K562 (cell line): ENCODE measurements at regions not wholly inside any gene's neighbourhood (a gene's known extent, or its start where the extent isn't known, plus 50 kb on each side); places are given as distances from the start of the nearest gene placed in this dataset.

Experiments
- ATAC-seq: fragments of 200-7000 bp; cut with Tn5 transposase; 3 replicates; pipeline ENCODE4 v1.9.1; 2020; ENCODE audit warnings: moderate library complexity
- BruUV-seq: library from RNA; stranded (reverse); fragments of 400-500 nt; replicated peaks from 2 replicates; lab custom pipeline; 2021; lab: Mats Ljungman, UMichigan
- CTCF ChIA-PET: fragments of 300-600 bp; formaldehyde crosslinking; extraction: SDS; loops from one replicate; lab custom pipeline; 2021; ENCODE audit warnings: low intra/inter-chr PET ratio; lab: Yijun Ruan, JAX
- POLR2A ChIA-PET: fragments of 300-600, 350-650 bp; sonication (Branson Sonifier 250); formaldehyde crosslinking; extraction: SDS; loops from one replicate; lab custom pipeline; 2021; ENCODE audit warnings: antibody characterized with exemption, inconsistent platforms; lab: Yijun Ruan, JAX
- DNase-seq, 4 experiments: peaks; one replicate each; pipeline versions ENCODE4 v3.0.0 to v3.0.0-alpha.2; 2011 to 2018; ENCODE audit warnings: low spot score in 3 of 4, mixed read lengths in 3 of 4; ENCODE audit errors: extremely low read depth in 1 of 4
- FAIRE-seq: peaks from 2 replicates; lab custom pipeline; 2011; peaks lifted over from hg19 to GRCh38; lab: Jason Lieb, UNC
- H2AFZ ChIP-seq: 2 replicates; pipeline ENCODE4 v1.6.0; 2011; ENCODE audit warnings: low read depth, low read length, control low read depth, inconsistent platforms
- H3K27ac ChIP-seq: fragments of 200-600 bp; 3 replicates; pipeline ENCODE4 v1.8.0; 2011; ENCODE audit warnings: low read depth, mild to moderate bottlenecking, control low read depth, inconsistent platforms, low read length, moderate library complexity, mixed read lengths; ENCODE audit errors: extremely low read depth
- H3K27me3 ChIP-seq, 2 experiments: fragments of 300-600 bp in 1 of 2; 2 replicates in 1 of 2; 3 replicates in 1 of 2; pipeline versions ENCODE4 v1.6.0 to v1.8.0; 2011; ENCODE audit warnings: inconsistent platforms in 2 of 2, low read length in 2 of 2, mild to moderate bottlenecking in 1 of 2, mixed read lengths in 1 of 2, moderate library complexity in 1 of 2; ENCODE audit not compliant: control insufficient read depth in 2 of 2, insufficient read depth in 2 of 2
- H3K36me3 ChIP-seq: fragments of 300-600 bp; 3 replicates; pipeline ENCODE4 v1.8.0; 2011; ENCODE audit warnings: mild to moderate bottlenecking, low read length, inconsistent platforms; ENCODE audit not compliant: control insufficient read depth, insufficient read depth
- H3K4me1 ChIP-seq, 2 experiments: fragments of 200-600 bp in 1 of 2; replicated peaks in 1 of 2; 2 replicates in 1 of 2; 3 replicates in 1 of 2; pipeline versions ENCODE4 v1.5.1 to v1.8.0; 2011; ENCODE audit warnings: inconsistent platforms in 2 of 2, low read length in 2 of 2, mild to moderate bottlenecking in 1 of 2, mixed read lengths in 1 of 2, moderate library complexity in 1 of 2; ENCODE audit not compliant: control insufficient read depth in 2 of 2, insufficient read depth in 2 of 2
- H3K4me2 ChIP-seq: 2 replicates; pipeline ENCODE4 v1.6.1; 2011; ENCODE audit warnings: low read length, control low read depth, inconsistent platforms, mixed read lengths; ENCODE audit not compliant: insufficient read depth
- H3K4me3 ChIP-seq: fragments of 200-600 bp; sonication (generic), shearing (Covaris generic); 2 replicates; pipeline ENCODE4 v1.5.1; 2016; ENCODE audit warnings: control low read depth, inconsistent platforms
- H3K79me2 ChIP-seq: fragments of 200-600 bp; 3 replicates; pipeline ENCODE4 v1.8.0; 2011; ENCODE audit warnings: low read length, inconsistent platforms; ENCODE audit not compliant: control insufficient read depth, insufficient read depth
- H3K9ac ChIP-seq, 2 experiments: 2 replicates each; pipeline versions ENCODE4 v1.6.0 to v1.6.1; 2011; ENCODE audit warnings: low read depth in 2 of 2, low read length in 2 of 2, control low read depth in 1 of 2, inconsistent platforms in 1 of 2, mild to moderate bottlenecking in 1 of 2, mixed read lengths in 1 of 2; ENCODE audit not compliant: insufficient read depth in 1 of 2
- H3K9me1 ChIP-seq: one replicate; pipeline ENCODE4 v1.6.0; 2011; ENCODE audit warnings: inconsistent platforms, mild to moderate bottlenecking, low read length, moderate library complexity; ENCODE audit not compliant: control insufficient read depth, insufficient read depth
- H3K9me3 ChIP-seq: replicated peaks from 2 replicates; pipeline ENCODE4 v1.5.1; 2011; ENCODE audit warnings: low read depth, low read length, inconsistent platforms; ENCODE audit not compliant: control insufficient read depth, insufficient read depth
- H4K20me1 ChIP-seq: replicated peaks from 2 replicates; pipeline ENCODE4 v1.6.1; 2011; ENCODE audit warnings: low read length, inconsistent platforms, mixed read lengths; ENCODE audit not compliant: control insufficient read depth, insufficient read depth
- GABPB1 ChIP-seq: sonication (generic); formaldehyde crosslinking; IDR thresholded peaks from 2 replicates; pipeline ENCODE4 v1.8.0; 2022; ENCODE audit warnings: mild to moderate bottlenecking, missing genetic modification reagents
- KLF16 ChIP-seq: IDR thresholded peaks from 2 replicates; pipeline ENCODE4 v1.6.1; 2016; ENCODE audit warnings: antibody characterized with exemption
- MEF2A ChIP-seq: IDR thresholded peaks from 2 replicates; pipeline ENCODE4 v1.6.1; 2011; ENCODE audit warnings: low read depth, mild to moderate bottlenecking, low read length, moderate library complexity; ENCODE audit not compliant: control insufficient read depth
- PRMT5 ChIP-seq: sonication (generic); formaldehyde crosslinking; IDR thresholded peaks from 2 replicates; pipeline ENCODE4 v1.5.0; 2020; ENCODE audit warnings: missing genetic modification reagents
- TCF7L2 ChIP-seq: fragments of 150-350 bp; IDR thresholded peaks from 2 replicates; pipeline ENCODE4 v1.6.1; 2016; ENCODE audit warnings: low read depth, mild to moderate bottlenecking, low read length, moderate library complexity
- ZC3H11A ChIP-seq: IDR thresholded peaks from 2 replicates; pipeline ENCODE4 v1.6.1; 2012; ENCODE audit warnings: low read depth, low read length, improper control_type of control experiment
- WGBS: fragments of 100-300 bp; shearing (Covaris generic); methylation state at CpG from one replicate; pipeline ENCODE4 v1.1.6; 2016; ENCODE audit warnings: low coverage, mixed read lengths; ENCODE audit not compliant: insufficient coverage; ENCODE audit errors: missing lambda C conversion rate; 5-methylcytosine and 5-hydroxymethylcytosine counted together
- in situ Hi-C: fragments of 300-500 bp; cut with MboI; formaldehyde crosslinking; loops from 4 replicates; pipeline ENCODE4 v1.15.0; 2018; ENCODE audit warnings: inconsistent platforms, mixed read lengths
- intact Hi-C: fragments of 100-400 bp; cut with micrococcal nuclease; formaldehyde crosslinking; loops from 2 replicates; pipeline ENCODE4 v1.14.2; 2022
- TF ChIP-seq, protein P1 (sequence below): sonication (generic); formaldehyde crosslinking; IDR thresholded peaks from 2 replicates; pipeline ENCODE4 v1.8.1; 2023; ENCODE audit warnings: mild to moderate bottlenecking, missing genetic modification reagents, moderate library complexity
- TF ChIP-seq, protein P2 (sequence below): fragments of 250-450 bp; sonication (Bioruptor Pico); IDR thresholded peaks from 2 replicates; pipeline ENCODE4 v1.8.0; 2022; ENCODE audit warnings: moderate library complexity, mild to moderate bottlenecking, inconsistent platforms
- TF ChIP-seq, protein P3 (sequence below): sonication (generic); formaldehyde crosslinking; IDR thresholded peaks from 2 replicates; pipeline ENCODE4 v1.8.1; 2023; ENCODE audit warnings: mild to moderate bottlenecking, missing genetic modification reagents
- TF ChIP-seq, protein P4 (sequence below): fragments of 450-650 bp; IDR thresholded peaks from 2 replicates; pipeline ENCODE4 v1.6.1; 2016; ENCODE audit warnings: mild to moderate bottlenecking
- TF ChIP-seq, protein P5 (sequence below): sonication (generic); formaldehyde crosslinking; IDR thresholded peaks from 2 replicates; pipeline ENCODE4 v1.8.0; 2022; ENCODE audit warnings: mild to moderate bottlenecking, missing genetic modification reagents

DNA sequence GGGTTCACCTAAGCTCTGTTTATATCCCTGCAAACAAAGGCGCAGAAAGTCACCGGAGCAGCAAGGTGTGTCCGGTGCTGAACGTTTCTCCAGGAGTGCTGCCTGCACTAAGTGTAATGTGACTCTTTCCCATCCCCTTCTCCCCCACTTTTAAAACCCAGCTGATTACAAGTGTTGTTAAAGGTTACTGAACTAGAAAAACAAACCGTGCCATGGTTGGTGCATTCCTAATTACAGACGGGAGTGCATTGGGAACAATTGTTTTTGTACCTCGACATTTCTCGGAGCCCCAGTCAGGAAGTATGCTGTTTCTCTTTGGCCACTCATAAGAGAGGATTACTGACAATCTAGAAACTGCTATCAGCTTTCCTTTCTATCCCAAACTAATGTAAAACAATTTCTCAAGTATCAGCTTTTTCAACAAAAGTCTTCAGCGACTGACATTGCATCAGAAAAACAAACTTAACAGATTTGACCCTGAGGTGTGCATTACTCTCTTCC, 441.0 kb upstream of the SALL1 start:
- 0% methylated on average over 9 of the region's 9 CpGs for WGBS
- FAIRE-seq, result no peak

More for the DNA sequence above, 441.0 kb upstream of the SALL1 start:
- no peaks in the 10 kb centered on the region for H3K36me3 ChIP-seq
- intact Hi-C loops (no loop called here), in situ Hi-C loops (no loop called here)
- DNase-seq (no peak), ATAC-seq (no peak)
- H3K4me1 ChIP-seq, result no peaks in the 10 kb centered on the region
- no TSS peak for BruUV-seq
- no peaks in the 10 kb centered on the region for H3K79me2 ChIP-seq
- no peak overlapping the region for H3K9ac ChIP-seq
- CTCF ChIA-PET, result interaction anchor here (0.5 kb wide), 1 partner anchor 844 kb away, joined by 3 read pairs; no protein-coding TSS in a partner anchor
- TF ChIP-seq MEF2A (no peak), KLF16 (no peak), TCF7L2 (no peak), ZC3H11A (no peak), PRMT5 (CRISPR knock-in tag) (no peak), GABPB1 (CRISPR knock-in tag) (no peak)
- TF ChIP-seq, protein P1, sequence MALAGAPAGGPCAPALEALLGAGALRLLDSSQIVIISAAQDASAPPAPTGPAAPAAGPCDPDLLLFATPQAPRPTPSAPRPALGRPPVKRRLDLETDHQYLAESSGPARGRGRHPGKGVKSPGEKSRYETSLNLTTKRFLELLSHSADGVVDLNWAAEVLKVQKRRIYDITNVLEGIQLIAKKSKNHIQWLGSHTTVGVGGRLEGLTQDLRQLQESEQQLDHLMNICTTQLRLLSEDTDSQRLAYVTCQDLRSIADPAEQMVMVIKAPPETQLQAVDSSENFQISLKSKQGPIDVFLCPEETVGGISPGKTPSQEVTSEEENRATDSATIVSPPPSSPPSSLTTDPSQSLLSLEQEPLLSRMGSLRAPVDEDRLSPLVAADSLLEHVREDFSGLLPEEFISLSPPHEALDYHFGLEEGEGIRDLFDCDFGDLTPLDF, result no peak
- TF ChIP-seq, protein P2, sequence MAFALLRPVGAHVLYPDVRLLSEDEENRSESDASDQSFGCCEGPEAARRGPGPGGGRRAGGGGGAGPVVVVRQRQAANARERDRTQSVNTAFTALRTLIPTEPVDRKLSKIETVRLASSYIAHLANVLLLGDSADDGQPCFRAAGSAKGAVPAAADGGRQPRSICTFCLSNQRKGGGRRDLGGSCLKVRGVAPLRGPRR (CRISPR knock-in tag), result no peak
- TF ChIP-seq, protein P3, sequence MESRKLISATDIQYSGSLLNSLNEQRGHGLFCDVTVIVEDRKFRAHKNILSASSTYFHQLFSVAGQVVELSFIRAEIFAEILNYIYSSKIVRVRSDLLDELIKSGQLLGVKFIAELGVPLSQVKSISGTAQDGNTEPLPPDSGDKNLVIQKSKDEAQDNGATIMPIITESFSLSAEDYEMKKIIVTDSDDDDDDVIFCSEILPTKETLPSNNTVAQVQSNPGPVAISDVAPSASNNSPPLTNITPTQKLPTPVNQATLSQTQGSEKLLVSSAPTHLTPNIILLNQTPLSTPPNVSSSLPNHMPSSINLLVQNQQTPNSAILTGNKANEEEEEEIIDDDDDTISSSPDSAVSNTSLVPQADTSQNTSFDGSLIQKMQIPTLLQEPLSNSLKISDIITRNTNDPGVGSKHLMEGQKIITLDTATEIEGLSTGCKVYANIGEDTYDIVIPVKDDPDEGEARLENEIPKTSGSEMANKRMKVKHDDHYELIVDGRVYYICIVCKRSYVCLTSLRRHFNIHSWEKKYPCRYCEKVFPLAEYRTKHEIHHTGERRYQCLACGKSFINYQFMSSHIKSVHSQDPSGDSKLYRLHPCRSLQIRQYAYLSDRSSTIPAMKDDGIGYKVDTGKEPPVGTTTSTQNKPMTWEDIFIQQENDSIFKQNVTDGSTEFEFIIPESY, result no peak
- TF ChIP-seq, protein P4, sequence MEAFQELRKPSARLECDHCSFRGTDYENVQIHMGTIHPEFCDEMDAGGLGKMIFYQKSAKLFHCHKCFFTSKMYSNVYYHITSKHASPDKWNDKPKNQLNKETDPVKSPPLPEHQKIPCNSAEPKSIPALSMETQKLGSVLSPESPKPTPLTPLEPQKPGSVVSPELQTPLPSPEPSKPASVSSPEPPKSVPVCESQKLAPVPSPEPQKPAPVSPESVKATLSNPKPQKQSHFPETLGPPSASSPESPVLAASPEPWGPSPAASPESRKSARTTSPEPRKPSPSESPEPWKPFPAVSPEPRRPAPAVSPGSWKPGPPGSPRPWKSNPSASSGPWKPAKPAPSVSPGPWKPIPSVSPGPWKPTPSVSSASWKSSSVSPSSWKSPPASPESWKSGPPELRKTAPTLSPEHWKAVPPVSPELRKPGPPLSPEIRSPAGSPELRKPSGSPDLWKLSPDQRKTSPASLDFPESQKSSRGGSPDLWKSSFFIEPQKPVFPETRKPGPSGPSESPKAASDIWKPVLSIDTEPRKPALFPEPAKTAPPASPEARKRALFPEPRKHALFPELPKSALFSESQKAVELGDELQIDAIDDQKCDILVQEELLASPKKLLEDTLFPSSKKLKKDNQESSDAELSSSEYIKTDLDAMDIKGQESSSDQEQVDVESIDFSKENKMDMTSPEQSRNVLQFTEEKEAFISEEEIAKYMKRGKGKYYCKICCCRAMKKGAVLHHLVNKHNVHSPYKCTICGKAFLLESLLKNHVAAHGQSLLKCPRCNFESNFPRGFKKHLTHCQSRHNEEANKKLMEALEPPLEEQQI, result no peak
- TF ChIP-seq, protein P5, sequence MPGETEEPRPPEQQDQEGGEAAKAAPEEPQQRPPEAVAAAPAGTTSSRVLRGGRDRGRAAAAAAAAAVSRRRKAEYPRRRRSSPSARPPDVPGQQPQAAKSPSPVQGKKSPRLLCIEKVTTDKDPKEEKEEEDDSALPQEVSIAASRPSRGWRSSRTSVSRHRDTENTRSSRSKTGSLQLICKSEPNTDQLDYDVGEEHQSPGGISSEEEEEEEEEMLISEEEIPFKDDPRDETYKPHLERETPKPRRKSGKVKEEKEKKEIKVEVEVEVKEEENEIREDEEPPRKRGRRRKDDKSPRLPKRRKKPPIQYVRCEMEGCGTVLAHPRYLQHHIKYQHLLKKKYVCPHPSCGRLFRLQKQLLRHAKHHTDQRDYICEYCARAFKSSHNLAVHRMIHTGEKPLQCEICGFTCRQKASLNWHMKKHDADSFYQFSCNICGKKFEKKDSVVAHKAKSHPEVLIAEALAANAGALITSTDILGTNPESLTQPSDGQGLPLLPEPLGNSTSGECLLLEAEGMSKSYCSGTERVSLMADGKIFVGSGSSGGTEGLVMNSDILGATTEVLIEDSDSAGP (CRISPR knock-in tag), result no peak
- no peaks in the 10 kb centered on the region for H4K20me1 ChIP-seq
- H3K4me3 ChIP-seq, result no peak overlapping the region
- H3K27me3 ChIP-seq, result no peaks in the 10 kb centered on the region
- no peak overlapping the region for H2AFZ ChIP-seq
- H3K27ac ChIP-seq, result no peak overlapping the region
- H3K9me1 ChIP-seq, result no peaks in the 10 kb centered on the region
- POLR2A ChIA-PET, result no interaction called here
- H3K4me2 ChIP-seq, result no peak overlapping the region
- no peaks in the 10 kb centered on the region for H3K9me3 ChIP-seq
